AG10803 (cell line): ENCODE measurements at regions not wholly inside any gene's neighbourhood (a gene's known extent, or its start where the extent isn't known, plus 50 kb on each side); places are given as distances from the start of the nearest gene placed in this dataset.

Experiments
- DNase-seq: peaks from one replicate; pipeline ENCODE4 v3.0.0; 2010; ENCODE audit warnings: low read depth
- H3K4me3 ChIP-seq: 2 replicates; pipeline ENCODE4 v1.5.1; 2011; ENCODE audit warnings: mild to moderate bottlenecking, low read length, control low read depth
- CTCF ChIP-seq: conservative IDR thresholded peaks from 2 replicates; pipeline ENCODE4 v1.5.1; 2011; ENCODE audit warnings: mild to moderate bottlenecking, low read length, control low read depth, inconsistent platforms

DNA sequence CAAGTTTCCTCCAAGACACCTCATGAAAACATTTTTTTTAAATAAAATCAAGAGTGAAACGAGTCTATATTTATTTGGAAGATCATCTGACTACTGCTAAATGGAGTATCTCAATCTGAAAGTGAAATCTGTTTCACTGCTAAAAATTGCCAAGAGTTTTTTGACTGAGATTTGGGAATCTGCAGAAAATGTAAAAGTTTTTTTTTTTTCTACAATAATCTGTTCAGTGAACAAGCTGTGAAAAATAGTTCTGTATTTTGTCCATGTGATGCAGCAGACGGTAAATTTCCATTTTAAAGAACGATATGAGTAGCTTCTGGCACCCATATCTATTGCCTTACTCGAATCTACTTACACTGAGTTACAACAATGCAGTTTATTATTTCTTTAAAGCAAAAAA lies 519.7 kb downstream of the PLCL1 start:
- no peak overlapping the region for H3K4me3 ChIP-seq
- no peak for DNase-seq
- no peak for TF ChIP-seq CTCF

- DNase-seq: no peak
- TF ChIP-seq CTCF: peak; percentile 15
Measured at GRCh38 chr2:198322275-198322674, 517.9 kb downstream of the PLCL1 start.

DNA sequence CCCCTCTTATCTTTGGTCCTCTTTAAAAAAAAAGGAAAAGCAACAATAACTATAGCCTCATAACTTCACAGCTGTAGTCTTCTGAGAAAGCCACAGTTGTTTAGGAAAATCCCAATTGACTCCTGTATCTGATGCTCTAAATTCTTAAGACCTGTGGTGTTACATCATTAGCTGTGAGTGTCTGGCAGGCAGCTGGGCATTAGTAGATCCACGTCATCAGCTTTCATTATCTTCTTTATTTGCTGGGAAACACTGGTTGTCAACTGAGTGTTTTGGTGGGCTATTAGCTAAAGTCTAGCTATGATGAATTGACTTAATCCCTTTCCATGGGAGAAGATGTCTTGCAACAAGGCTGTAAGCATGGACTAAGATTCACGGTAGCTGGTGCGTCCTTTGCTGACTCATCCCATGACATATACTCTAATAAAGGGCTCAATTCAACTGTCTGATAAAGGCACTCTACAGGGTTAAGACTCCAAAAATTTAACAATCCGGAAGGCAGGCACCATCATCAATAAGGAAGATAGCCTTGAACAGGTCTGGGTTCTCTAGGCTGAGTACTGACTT lies 517.2 kb downstream of the PLCL1 start:
- TF ChIP-seq CTCF: no peak
- no peak for DNase-seq
- H3K4me3 ChIP-seq: no peak overlapping the region

More at GRCh38 chr2:198322275-198322674, 517.9 kb downstream of the PLCL1 start:
- no peak overlapping the region for H3K4me3 ChIP-seq

DNA sequence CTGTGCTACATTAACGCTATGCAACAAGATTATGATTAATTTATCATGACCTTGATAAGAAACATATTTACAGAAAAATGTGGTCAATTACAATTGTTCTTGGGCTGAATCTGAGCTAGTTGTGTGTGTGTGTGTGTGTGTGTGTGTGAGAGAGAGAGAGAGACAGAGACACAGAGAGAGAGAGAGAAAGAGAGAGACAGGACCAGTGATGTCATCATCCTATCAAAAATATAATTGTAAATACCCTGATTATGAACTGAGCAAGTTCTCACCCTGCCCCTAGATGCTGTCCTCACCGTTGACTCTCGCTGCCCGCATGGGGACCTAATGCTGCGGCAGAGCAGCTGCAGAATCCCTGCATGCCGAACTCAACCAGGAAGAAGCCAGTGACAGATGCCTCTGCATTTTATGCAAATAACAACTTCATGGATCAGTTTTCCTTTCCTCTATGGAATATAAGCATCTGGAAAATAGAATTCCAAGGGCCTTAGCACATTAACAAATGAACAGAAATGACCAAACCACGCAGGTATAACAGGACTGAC lies 512.5 kb downstream of the PLCL1 start:
- DNase-seq: no peak
- no peak for TF ChIP-seq CTCF
- H3K4me3 ChIP-seq: no peak overlapping the region

GRCh38 chr2:198315791-198316630 lies 511.6 kb downstream of the PLCL1 start:
- DNase-seq: no peak
- no peak overlapping the region for H3K4me3 ChIP-seq
- TF ChIP-seq CTCF: no peak

GRCh38 chr2:198314559-198315153 lies 510.3 kb downstream of the PLCL1 start:
- H3K4me3 ChIP-seq: no peak overlapping the region
- peak; percentile 68 for DNase-seq
- peak; percentile 90 for TF ChIP-seq CTCF
